ENCODE measurements at regions not wholly inside any gene's neighbourhood (a gene's known extent, or its start where the extent isn't known, plus 50 kb on each side); places are given as distances from the start of the nearest gene placed in this dataset.

GRCh38 chr3:159763011-159763601 lies 225.5 kb upstream of the IL12A start:
- TF ChIP-seq EP300 (IDR thresholded peaks at IDR 0.05; ENCODE audit: low read length) (no peak), CTCF (IDR thresholded peaks at IDR 0.05 in 2 of 3, conservative IDR thresholded peaks at IDR 0.05 in 1 of 3; ENCODE audit: insufficient read depth in 2 of 3, low read depth in 1 of 3, low read length in 3 of 3) (no peak), MAZ (CRISPR knock-in tag; conservative IDR thresholded peaks at IDR 0.05 in 1 of 2, IDR thresholded peaks at IDR 0.05 in 1 of 2) (no peak), GTF3C2 (IDR thresholded peaks at IDR 0.05; ENCODE audit: borderline replicate concordance, extremely low read depth, insufficient read length) (no peak), FOSL1 (tag; conservative IDR thresholded peaks at IDR 0.05) (no peak), POLR2AphosphoS5 (IDR thresholded peaks at IDR 0.05; ENCODE audit: control insufficient read depth, insufficient read depth, low read depth, low read length) (no peak), SMARCB1 (IDR thresholded peaks at IDR 0.05; ENCODE audit: insufficient read length, low read depth) (no peak), ZNF354B (CRISPR knock-in tag; IDR thresholded peaks at IDR 0.05) (no peak)
